Skeletal muscle satellite cell (primary cell): ENCODE measurements at regions not wholly inside any gene's neighbourhood (a gene's known extent, or its start where the extent isn't known, plus 50 kb on each side); places are given as distances from the start of the nearest gene placed in this dataset.

ENCODE experiments used
- H3K27me3 ChIP-seq: 2 replicates; pipeline ENCODE4 v1.7.0; 2013; ENCODE audit warnings: low read length; ENCODE audit not compliant: control insufficient read depth, insufficient read depth
- H3K36me3 ChIP-seq: 2 replicates; pipeline ENCODE4 v1.7.0; 2013; ENCODE audit warnings: mild to moderate bottlenecking, control low read depth, low read length; ENCODE audit not compliant: insufficient read depth
- H3K4me1 ChIP-seq: 2 replicates; pipeline ENCODE4 v1.7.0; 2013; ENCODE audit warnings: low read length; ENCODE audit not compliant: control insufficient read depth, insufficient read depth
- H3K4me2 ChIP-seq: 2 replicates; pipeline ENCODE4 v1.7.0; 2013; ENCODE audit warnings: mild to moderate bottlenecking, low read length
- H3K4me3 ChIP-seq: 2 replicates; pipeline ENCODE4 v1.7.0; 2013; ENCODE audit warnings: low read length
- H3K9ac ChIP-seq: 2 replicates; pipeline ENCODE4 v1.7.0; 2013; ENCODE audit warnings: mild to moderate bottlenecking, low read depth, low read length, moderate library complexity
- H3K9me3 ChIP-seq: replicated peaks from 2 replicates; pipeline ENCODE4 v1.7.0; 2013; ENCODE audit warnings: mild to moderate bottlenecking, control low read depth, low read length

- Histone ChIP-seq H3K9ac (no peak overlapping the region), H3K9me3 (no peaks in the 10 kb centered on the region), H3K4me3 (no peak overlapping the region), H3K36me3 (no peaks in the 10 kb centered on the region), H3K4me1 (no peaks in the 10 kb centered on the region), H3K27me3 (peaks cover 57% of the 10 kb centered on the region), H3K4me2 (no peak overlapping the region)
Observed at GRCh38 chr15:70212963-70213315, 115.2 kb upstream of the TLE3 start.

- Histone ChIP-seq H3K9ac (no peak overlapping the region), H3K4me2 (no peak overlapping the region), H3K27me3 (peaks cover 57% of the 10 kb centered on the region), H3K4me3 (no peak overlapping the region), H3K9me3 (no peaks in the 10 kb centered on the region), H3K36me3 (no peaks in the 10 kb centered on the region), H3K4me1 (no peaks in the 10 kb centered on the region)
Observed at GRCh38 chr15:70212286-70212962, 114.7 kb upstream of the TLE3 start.

GRCh38 chr15:70210528-70210927 is 112.8 kb upstream of the TLE3 start:
- no peaks in the 10 kb centered on the region for H3K9me3 ChIP-seq
- H3K4me2 ChIP-seq, result no peak overlapping the region
- H3K36me3 ChIP-seq, result no peaks in the 10 kb centered on the region
- H3K27me3 ChIP-seq, result peaks cover 63% of the 10 kb centered on the region
- no peaks in the 10 kb centered on the region for H3K4me1 ChIP-seq
- H3K4me3 ChIP-seq, result no peak overlapping the region
- H3K9ac ChIP-seq, result no peak overlapping the region

GRCh38 chr15:70210076-70210475 is 112.4 kb upstream of the TLE3 start:
- no peaks in the 10 kb centered on the region for H3K4me1 ChIP-seq
- H3K36me3 ChIP-seq, result no peaks in the 10 kb centered on the region
- H3K9me3 ChIP-seq, result no peaks in the 10 kb centered on the region
- no peak overlapping the region for H3K4me3 ChIP-seq
- peaks cover 62% of the 10 kb centered on the region for H3K27me3 ChIP-seq
- no peak overlapping the region for H3K9ac ChIP-seq
- no peak overlapping the region for H3K4me2 ChIP-seq

- no peak overlapping the region for H3K9ac ChIP-seq
- H3K36me3 ChIP-seq, result no peaks in the 10 kb centered on the region
- H3K27me3 ChIP-seq, result peaks cover 58% of the 10 kb centered on the region
- no peak overlapping the region for H3K4me3 ChIP-seq
- H3K9me3 ChIP-seq, result no peaks in the 10 kb centered on the region
- H3K4me2 ChIP-seq, result no peak overlapping the region
- H3K4me1 ChIP-seq, result no peaks in the 10 kb centered on the region
Observed at GRCh38 chr15:70209499-70209898, 111.8 kb upstream of the TLE3 start.

- H3K36me3 ChIP-seq, result no peaks in the 10 kb centered on the region
- H3K9ac ChIP-seq, result no peak overlapping the region
- peaks cover 59% of the 10 kb centered on the region for H3K27me3 ChIP-seq
- no peaks in the 10 kb centered on the region for H3K9me3 ChIP-seq
- H3K4me2 ChIP-seq, result no peak overlapping the region
- no peaks in the 10 kb centered on the region for H3K4me1 ChIP-seq
- H3K4me3 ChIP-seq, result no peak overlapping the region
Observed at GRCh38 chr15:70208332-70208731, 110.6 kb upstream of the TLE3 start.

GRCh38 chr15:70206668-70207067 is 109.0 kb upstream of the TLE3 start:
- no peak overlapping the region for H3K9ac ChIP-seq

GRCh38 chr15:70204652-70205051 is 106.9 kb upstream of the TLE3 start:
- Histone ChIP-seq H3K27me3 (peaks cover 38% of the 10 kb centered on the region), H3K9ac (no peak overlapping the region), H3K9me3 (no peaks in the 10 kb centered on the region), H3K36me3 (no peaks in the 10 kb centered on the region), H3K4me2 (no peak overlapping the region), H3K4me1 (no peaks in the 10 kb centered on the region), H3K4me3 (no peak overlapping the region)

More at GRCh38 chr15:70206668-70207067, 109.0 kb upstream of the TLE3 start:
- Histone ChIP-seq H3K4me1 (no peaks in the 10 kb centered on the region), H3K27me3 (peaks cover 50% of the 10 kb centered on the region), H3K4me2 (no peak overlapping the region), H3K4me3 (no peak overlapping the region), H3K36me3 (no peaks in the 10 kb centered on the region), H3K9me3 (no peaks in the 10 kb centered on the region)

- Histone ChIP-seq H3K27me3 (peaks cover 38% of the 10 kb centered on the region), H3K9me3 (no peaks in the 10 kb centered on the region), H3K4me3 (no peak overlapping the region), H3K36me3 (no peaks in the 10 kb centered on the region), H3K4me2 (no peak overlapping the region), H3K4me1 (no peaks in the 10 kb centered on the region), H3K9ac (no peak overlapping the region)
Observed at GRCh38 chr15:70203981-70204560, 106.4 kb upstream of the TLE3 start.

GRCh38 chr15:70202756-70203155 is 105.0 kb upstream of the TLE3 start:
- peaks cover 33% of the 10 kb centered on the region for H3K27me3 ChIP-seq
- H3K9me3 ChIP-seq, result no peaks in the 10 kb centered on the region
- no peak overlapping the region for H3K4me2 ChIP-seq
- no peak overlapping the region for H3K4me3 ChIP-seq
- no peaks in the 10 kb centered on the region for H3K4me1 ChIP-seq
- H3K36me3 ChIP-seq, result no peaks in the 10 kb centered on the region
- H3K9ac ChIP-seq, result no peak overlapping the region

GRCh38 chr15:70201425-70201775 is 103.7 kb upstream of the TLE3 start:
- Histone ChIP-seq H3K4me3 (no peak overlapping the region), H3K4me1 (peaks cover 8% of the 10 kb centered on the region), H3K4me2 (no peak overlapping the region), H3K9me3 (no peaks in the 10 kb centered on the region), H3K36me3 (no peaks in the 10 kb centered on the region), H3K27me3 (peaks cover 22% of the 10 kb centered on the region), H3K9ac (no peak overlapping the region)
